Caco-2 (cell line): ENCODE measurements at regions not wholly inside any gene's neighbourhood (a gene's known extent, or its start where the extent isn't known, plus 50 kb on each side); places are given as distances from the start of the nearest gene placed in this dataset.

Experiments
- BruUV-seq: library from RNA; stranded (reverse); fragments of 400-500 nt; replicated peaks from 2 replicates; lab custom pipeline; 2021; lab: Mats Ljungman, UMichigan
- CTCF ChIA-PET: fragments of 300-600 bp; sonication (Branson Sonifier 250); formaldehyde crosslinking; loops from one replicate; lab custom pipeline; 2022; ENCODE audit warnings: antibody characterized with exemption; lab: Charles Lee
- POLR2A ChIA-PET: fragments of 300-600 bp; sonication (Branson Sonifier 250); formaldehyde crosslinking; loops from one replicate; lab custom pipeline; 2022; ENCODE audit warnings: antibody characterized with exemption; lab: Charles Lee
- DNase-seq, 2 experiments: peaks; one replicate each; pipeline versions ENCODE4 v3.0.0 to v3.0.0-alpha.2; 2020 to 2022
- H3K27me3 ChIP-seq: replicated peaks from 2 replicates; pipeline ENCODE4 v1.6.0; 2011; ENCODE audit warnings: low read length; ENCODE audit not compliant: control insufficient read depth, insufficient read depth
- H3K36me3 ChIP-seq: 2 replicates; pipeline ENCODE4 v1.5.1; 2011; ENCODE audit warnings: low read length; ENCODE audit not compliant: control insufficient read depth, insufficient read depth
- H3K4me1 ChIP-seq: fragments of 250-450 bp; sonication (Bioruptor Pico); 2 replicates; pipeline ENCODE4 v1.5.1; 2020; ENCODE audit warnings: mild to moderate bottlenecking
- H3K4me3 ChIP-seq: 2 replicates; pipeline ENCODE4 v1.5.1; 2011; ENCODE audit warnings: low read depth, mild to moderate bottlenecking, control low read depth, low read length
- H3K9me3 ChIP-seq: fragments of 250-450 bp; sonication (Bioruptor Pico); 2 replicates; pipeline ENCODE4 v1.5.1; 2020; ENCODE audit warnings: mild to moderate bottlenecking, moderate library complexity
- H3K27ac Mint-ChIP-seq: one replicate; pipeline ENCODE4 v1.8.0; 2022; ENCODE audit warnings: mixed read lengths; ENCODE audit not compliant: unreplicated experiment
- H3K27me3 Mint-ChIP-seq: one replicate; pipeline ENCODE4 v1.8.0; 2022; ENCODE audit warnings: mixed read lengths; ENCODE audit not compliant: insufficient read depth, unreplicated experiment
- H3K36me3 Mint-ChIP-seq: one replicate; pipeline ENCODE4 v1.8.0; 2022; ENCODE audit warnings: mild to moderate bottlenecking, mixed read lengths; ENCODE audit not compliant: insufficient read depth, unreplicated experiment
- H3K4me1 Mint-ChIP-seq: one replicate; pipeline ENCODE4 v1.8.0; 2022; ENCODE audit warnings: low read depth, mixed read lengths; ENCODE audit not compliant: unreplicated experiment
- H3K4me3 Mint-ChIP-seq: one replicate; pipeline ENCODE4 v1.8.0; 2022; ENCODE audit warnings: mild to moderate bottlenecking, moderate library complexity, mixed read lengths; ENCODE audit not compliant: unreplicated experiment
- H3K9me3 Mint-ChIP-seq: one replicate; pipeline ENCODE4 v1.8.0; 2022; ENCODE audit warnings: mixed read lengths; ENCODE audit not compliant: unreplicated experiment
- CTCF ChIP-seq, 2 experiments: fragments of 200-600 bp in 1 of 2; IDR thresholded peaks; 1 replicate in 1 of 2; 2 replicates in 1 of 2; pipeline versions ENCODE4 v1.5.1 to v1.8.0; 2011 to 2022; ENCODE audit warnings: antibody characterized with exemption in 1 of 2, control low read depth in 1 of 2, inconsistent platforms in 1 of 2, low read depth in 1 of 2, low read length in 1 of 2, mild to moderate bottlenecking in 1 of 2, moderate library complexity in 1 of 2; ENCODE audit not compliant: insufficient read depth in 1 of 2, severe bottlenecking in 1 of 2, unreplicated experiment in 1 of 2
- intact Hi-C: fragments of 100-400 bp; cut with micrococcal nuclease; formaldehyde crosslinking; loops from one replicate; pipeline ENCODE4 v1.10.0; 2022; ENCODE audit not compliant: unreplicated experiment

- DNase-seq, result no peak
- intact Hi-C loops, result no loop called here
- H3K4me3 Mint-ChIP-seq, result no peak overlapping the region
- BruUV-seq, result no TSS peak
- TF ChIP-seq CTCF (IDR thresholded peaks at IDR 0.05; ENCODE audit: insufficient read depth in 1 of 2, low read depth in 1 of 2, low read length in 1 of 2, severe bottlenecking in 1 of 2, unreplicated experiment in 1 of 2), result no peak
- no peaks in the 10 kb centered on the region for H3K27me3 Mint-ChIP-seq
- no peaks in the 10 kb centered on the region for H3K36me3 Mint-ChIP-seq
- H3K9me3 Mint-ChIP-seq, result peaks cover 8% of the 10 kb centered on the region
- no peaks in the 10 kb centered on the region for H3K4me1 ChIP-seq
- H3K36me3 ChIP-seq, result no peaks in the 10 kb centered on the region
- no peaks in the 10 kb centered on the region for H3K4me1 Mint-ChIP-seq
- no peaks in the 10 kb centered on the region for H3K9me3 ChIP-seq
- H3K27ac Mint-ChIP-seq, result no peak overlapping the region
- POLR2A ChIA-PET, result no interaction called here
- H3K4me3 ChIP-seq, result no peak overlapping the region
- CTCF ChIA-PET, result no interaction called here
- H3K27me3 ChIP-seq, result no peaks in the 10 kb centered on the region
Measured at GRCh38 chr1:55560266-55560665, 345.1 kb upstream of the USP24 start.

GRCh38 chr1:55559842-55560241, 344.7 kb upstream of the USP24 start:
- BruUV-seq, result no TSS peak
- intact Hi-C loops, result no loop called here
- ChIA-PET CTCF (no interaction called here), POLR2A (no interaction called here)
- Mint-ChIP-seq H3K27ac (no peak overlapping the region), H3K9me3 (peaks cover 8% of the 10 kb centered on the region), H3K36me3 (no peaks in the 10 kb centered on the region), H3K27me3 (no peaks in the 10 kb centered on the region), H3K4me3 (no peak overlapping the region), H3K4me1 (no peaks in the 10 kb centered on the region)
- Histone ChIP-seq H3K36me3 (no peaks in the 10 kb centered on the region), H3K27me3 (no peaks in the 10 kb centered on the region), H3K4me3 (no peak overlapping the region), H3K4me1 (no peaks in the 10 kb centered on the region), H3K9me3 (no peaks in the 10 kb centered on the region)
- no peak for TF ChIP-seq CTCF (IDR thresholded peaks at IDR 0.05; ENCODE audit: insufficient read depth in 1 of 2, low read depth in 1 of 2, low read length in 1 of 2, severe bottlenecking in 1 of 2, unreplicated experiment in 1 of 2)
- DNase-seq, result no peak

- no peak overlapping the region for H3K4me3 Mint-ChIP-seq
- Histone ChIP-seq H3K4me3 (no peak overlapping the region), H3K4me1 (no peaks in the 10 kb centered on the region), H3K9me3 (no peaks in the 10 kb centered on the region), H3K27me3 (no peaks in the 10 kb centered on the region), H3K36me3 (no peaks in the 10 kb centered on the region)
- CTCF ChIA-PET, result no interaction called here
- no peaks in the 10 kb centered on the region for H3K4me1 Mint-ChIP-seq
- no peaks in the 10 kb centered on the region for H3K36me3 Mint-ChIP-seq
- H3K27ac Mint-ChIP-seq, result no peak overlapping the region
- H3K27me3 Mint-ChIP-seq, result no peaks in the 10 kb centered on the region
- DNase-seq, result no peak
- intact Hi-C loops, result no loop called here
- BruUV-seq, result no TSS peak
- POLR2A ChIA-PET, result no interaction called here
- H3K9me3 Mint-ChIP-seq, result peaks cover 8% of the 10 kb centered on the region
- TF ChIP-seq CTCF (IDR thresholded peaks at IDR 0.05; ENCODE audit: insufficient read depth in 1 of 2, low read depth in 1 of 2, low read length in 1 of 2, severe bottlenecking in 1 of 2, unreplicated experiment in 1 of 2), result no peak
Measured at GRCh38 chr1:55559161-55559611, 344.0 kb upstream of the USP24 start.
